ENCODE measurements at regions not wholly inside any gene's neighbourhood (a gene's known extent, or its start where the extent isn't known, plus 50 kb on each side); places are given as distances from the start of the nearest gene placed in this dataset.
"Not testable (repeated sequence)": the region's sequence is repeated elsewhere in the genome, so short reads cannot be mapped to it uniquely, and the experiment has no call there.

DNA sequence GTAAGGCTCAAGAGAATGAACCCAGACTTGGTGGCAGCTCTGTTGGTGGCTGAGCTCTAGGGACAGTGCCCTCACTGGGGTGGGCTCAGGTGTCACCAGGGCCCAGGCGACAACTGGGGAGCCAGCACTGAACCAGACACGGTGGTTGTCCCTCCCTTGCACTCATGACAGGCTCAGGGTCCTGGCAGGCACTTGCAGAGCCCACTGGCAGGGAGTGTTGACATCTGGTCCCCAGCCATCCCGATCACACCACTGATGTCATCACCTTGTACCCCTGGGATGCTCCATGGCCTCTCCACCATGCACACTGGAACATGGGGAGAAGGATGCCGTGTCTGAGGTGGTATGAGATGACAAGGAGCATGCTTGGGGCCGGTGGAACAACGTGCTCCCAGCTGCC is 138.6 kb downstream of the NPIPB11 start:
- H3K27ac ChIP-seq (ENCODE audit: insufficient read depth, low read length, poor library complexity, severe bottlenecking): not testable (repeated sequence)

DNA sequence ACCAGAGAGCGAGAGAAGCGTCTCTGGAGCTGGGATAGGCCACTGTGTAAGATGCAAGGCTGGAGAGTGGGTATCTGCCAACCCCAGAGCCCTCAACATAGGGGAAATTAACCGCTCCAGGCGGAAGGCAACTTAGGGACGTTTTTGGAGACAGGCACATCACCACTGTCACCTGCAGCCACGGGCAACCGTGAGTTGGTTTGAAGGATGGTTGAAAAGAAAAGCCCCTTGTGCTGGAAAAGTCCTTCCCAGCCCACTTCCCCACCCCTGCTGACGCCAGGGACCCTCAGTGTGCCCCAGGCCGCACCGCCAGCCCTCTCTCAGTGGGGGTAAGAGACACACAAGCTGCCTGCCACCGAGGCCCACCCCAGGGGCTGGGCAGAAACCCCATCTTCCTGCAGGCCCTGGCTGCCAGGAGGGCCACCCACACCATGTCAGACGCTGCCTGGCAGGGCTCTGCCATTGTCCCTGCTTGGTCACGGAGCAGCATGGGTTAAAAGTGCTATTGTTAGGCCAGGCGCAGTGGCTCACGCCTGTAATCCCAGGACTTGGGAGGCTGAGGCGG is 139.4 kb downstream of the NPIPB11 start:
- H3K27ac ChIP-seq (ENCODE audit: insufficient read depth, low read length, poor library complexity, severe bottlenecking); DNase-seq; H3K9me3 ChIP-seq (ENCODE audit: control insufficient read depth, low read length); H3K4me1 ChIP-seq (ENCODE audit: control insufficient read depth, insufficient read depth, low read length, poor library complexity, severe bottlenecking); H3K4me3 ChIP-seq (ENCODE audit: insufficient read depth, low read depth, low read length, poor library complexity, severe bottlenecking); H3K27me3 ChIP-seq (replicated peaks; ENCODE audit: control insufficient read depth, insufficient read depth, low read length, poor library complexity, severe bottlenecking); H3K36me3 ChIP-seq (ENCODE audit: control insufficient read depth, insufficient read depth, low read length): not testable (repeated sequence)

More for the DNA sequence above, 138.6 kb downstream of the NPIPB11 start:
- not testable (repeated sequence) for DNase-seq; H3K36me3 ChIP-seq (ENCODE audit: control insufficient read depth, insufficient read depth, low read length); H3K4me1 ChIP-seq (ENCODE audit: control insufficient read depth, insufficient read depth, low read length, poor library complexity, severe bottlenecking); H3K4me3 ChIP-seq (ENCODE audit: insufficient read depth, low read depth, low read length, poor library complexity, severe bottlenecking); H3K9me3 ChIP-seq (ENCODE audit: control insufficient read depth, low read length); H3K27me3 ChIP-seq (replicated peaks; ENCODE audit: control insufficient read depth, insufficient read depth, low read length, poor library complexity, severe bottlenecking)

DNA sequence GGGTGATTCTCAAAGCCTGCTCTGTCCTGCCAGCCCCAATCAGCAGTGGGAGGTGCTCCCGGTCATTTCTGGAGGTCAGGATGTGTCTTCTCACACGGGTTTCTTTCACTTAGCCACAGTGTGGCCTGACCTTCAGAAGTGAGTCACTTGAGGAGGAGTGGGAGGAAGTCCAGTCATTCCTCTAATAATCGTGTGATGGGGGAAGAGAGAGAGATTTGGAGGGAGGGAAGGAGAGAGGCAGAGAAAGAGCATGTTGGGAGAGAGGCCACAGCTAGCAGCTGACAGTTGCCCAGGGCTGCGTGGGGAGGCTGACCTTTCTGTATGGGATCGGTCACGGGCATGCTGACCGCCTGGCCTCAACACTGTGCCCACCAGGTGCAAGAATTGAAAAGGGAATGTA is 139.9 kb downstream of the NPIPB11 start:
- H3K27ac ChIP-seq (ENCODE audit: insufficient read depth, low read length, poor library complexity, severe bottlenecking); H3K9me3 ChIP-seq (ENCODE audit: control insufficient read depth, low read length); H3K27me3 ChIP-seq (replicated peaks; ENCODE audit: control insufficient read depth, insufficient read depth, low read length, poor library complexity, severe bottlenecking); H3K4me1 ChIP-seq (ENCODE audit: control insufficient read depth, insufficient read depth, low read length, poor library complexity, severe bottlenecking); H3K4me3 ChIP-seq (ENCODE audit: insufficient read depth, low read depth, low read length, poor library complexity, severe bottlenecking); H3K36me3 ChIP-seq (ENCODE audit: control insufficient read depth, insufficient read depth, low read length); DNase-seq: not testable (repeated sequence)

DNA sequence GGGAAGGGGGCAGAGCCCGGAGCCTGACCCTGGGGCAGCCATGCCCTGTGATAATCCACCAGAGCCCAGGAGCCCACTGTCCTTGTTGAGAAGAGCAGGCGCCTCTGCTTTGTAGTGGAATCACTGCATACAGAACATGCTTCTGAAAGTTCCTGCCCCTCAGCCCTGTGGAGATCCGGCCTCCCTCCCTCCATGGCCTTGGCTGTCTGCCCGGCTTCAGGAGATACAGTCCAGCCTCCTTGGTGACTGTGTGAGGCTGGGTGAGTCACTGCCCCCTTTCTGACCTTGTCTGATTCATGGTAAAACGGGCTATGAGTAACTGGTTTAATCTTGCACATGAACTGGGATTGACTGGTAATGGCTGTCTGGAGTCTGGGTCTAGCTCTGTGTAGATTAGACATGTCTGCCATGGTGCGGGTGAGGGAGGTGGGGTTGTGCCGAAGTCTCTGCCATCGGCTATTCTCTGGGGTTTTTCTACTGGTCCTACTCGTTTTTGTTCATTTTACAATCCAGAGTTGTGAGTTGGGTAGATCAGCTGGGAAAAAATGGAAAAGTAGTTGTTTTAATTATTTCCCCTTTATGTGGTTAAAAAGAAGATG is 141.2 kb downstream of the NPIPB11 start:
- not testable (repeated sequence) for H3K27ac ChIP-seq (ENCODE audit: insufficient read depth, low read length, poor library complexity, severe bottlenecking); H3K4me3 ChIP-seq (ENCODE audit: insufficient read depth, low read depth, low read length, poor library complexity, severe bottlenecking); DNase-seq; H3K9me3 ChIP-seq (ENCODE audit: control insufficient read depth, low read length); H3K4me1 ChIP-seq (ENCODE audit: control insufficient read depth, insufficient read depth, low read length, poor library complexity, severe bottlenecking); H3K27me3 ChIP-seq (replicated peaks; ENCODE audit: control insufficient read depth, insufficient read depth, low read length, poor library complexity, severe bottlenecking); H3K36me3 ChIP-seq (ENCODE audit: control insufficient read depth, insufficient read depth, low read length)

DNA sequence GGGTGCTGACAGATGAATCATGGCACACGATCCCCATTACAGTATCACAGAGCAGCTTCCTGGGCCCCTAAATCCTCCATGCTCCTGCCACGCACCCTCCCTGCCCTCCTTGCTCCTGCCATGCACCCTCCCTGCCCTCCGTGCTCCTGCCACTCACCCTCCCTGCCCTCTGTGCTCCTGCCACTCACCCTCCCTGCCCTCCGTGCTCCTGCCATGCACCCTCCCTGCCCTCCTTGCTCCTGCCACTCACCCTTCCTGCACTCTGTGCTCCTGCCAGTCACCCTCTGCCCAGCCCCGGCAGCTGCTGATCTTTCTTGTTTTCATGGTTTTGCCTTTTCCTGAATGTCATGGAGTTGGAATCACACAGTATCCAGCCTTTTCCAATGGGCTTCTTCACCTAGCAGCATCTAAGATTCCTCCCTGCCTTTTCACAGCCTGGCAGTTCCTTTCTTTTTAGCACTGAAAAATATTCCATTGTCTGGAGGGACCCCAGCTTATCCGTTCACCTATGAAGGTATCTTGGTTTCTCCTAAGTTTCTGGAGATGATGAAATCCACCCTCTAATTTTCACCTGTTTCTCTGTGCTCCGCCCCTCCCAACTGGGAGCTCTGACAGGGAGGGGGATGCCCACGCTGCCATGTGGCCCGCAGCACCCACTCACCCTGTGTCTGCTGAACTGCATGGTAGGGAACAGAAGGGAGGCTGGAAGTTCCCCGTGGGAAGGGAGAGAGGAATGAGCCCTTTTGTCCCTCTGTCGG is 142.3 kb downstream of the NPIPB11 start:
- DNase-seq; H3K4me3 ChIP-seq (ENCODE audit: insufficient read depth, low read depth, low read length, poor library complexity, severe bottlenecking): not testable (repeated sequence)

DNA sequence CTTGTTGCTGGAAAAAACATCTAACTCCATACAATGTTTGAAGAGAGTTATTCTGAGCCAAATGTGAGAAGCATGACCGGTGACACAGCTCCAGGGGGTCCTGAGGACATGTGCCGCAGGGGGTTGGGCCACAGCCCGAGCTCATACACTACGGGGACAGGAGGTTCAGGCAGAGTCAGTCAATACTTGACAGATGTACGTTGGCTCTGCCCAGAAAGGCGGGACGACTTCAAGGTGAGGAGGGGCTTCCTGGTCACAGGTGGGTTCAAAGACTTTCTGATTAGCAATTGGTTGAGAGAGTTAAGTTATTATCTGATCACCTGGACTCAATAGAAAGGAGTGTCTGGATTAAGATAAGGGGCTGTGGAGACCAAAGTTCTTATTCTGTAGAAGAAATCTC is 143.8 kb downstream of the NPIPB11 start:
- not testable (repeated sequence) for DNase-seq; H3K36me3 ChIP-seq (ENCODE audit: control insufficient read depth, insufficient read depth, low read length); H3K27ac ChIP-seq (ENCODE audit: insufficient read depth, low read length, poor library complexity, severe bottlenecking); H3K27me3 ChIP-seq (replicated peaks; ENCODE audit: control insufficient read depth, insufficient read depth, low read length, poor library complexity, severe bottlenecking); H3K9me3 ChIP-seq (ENCODE audit: control insufficient read depth, low read length); H3K4me3 ChIP-seq (ENCODE audit: insufficient read depth, low read depth, low read length, poor library complexity, severe bottlenecking); H3K4me1 ChIP-seq (ENCODE audit: control insufficient read depth, insufficient read depth, low read length, poor library complexity, severe bottlenecking)

More for the DNA sequence above, 142.3 kb downstream of the NPIPB11 start:
- H3K27me3 ChIP-seq (replicated peaks; ENCODE audit: control insufficient read depth, insufficient read depth, low read length, poor library complexity, severe bottlenecking); H3K27ac ChIP-seq (ENCODE audit: insufficient read depth, low read length, poor library complexity, severe bottlenecking); H3K9me3 ChIP-seq (ENCODE audit: control insufficient read depth, low read length); H3K4me1 ChIP-seq (ENCODE audit: control insufficient read depth, insufficient read depth, low read length, poor library complexity, severe bottlenecking); H3K36me3 ChIP-seq (ENCODE audit: control insufficient read depth, insufficient read depth, low read length): not testable (repeated sequence)

DNA sequence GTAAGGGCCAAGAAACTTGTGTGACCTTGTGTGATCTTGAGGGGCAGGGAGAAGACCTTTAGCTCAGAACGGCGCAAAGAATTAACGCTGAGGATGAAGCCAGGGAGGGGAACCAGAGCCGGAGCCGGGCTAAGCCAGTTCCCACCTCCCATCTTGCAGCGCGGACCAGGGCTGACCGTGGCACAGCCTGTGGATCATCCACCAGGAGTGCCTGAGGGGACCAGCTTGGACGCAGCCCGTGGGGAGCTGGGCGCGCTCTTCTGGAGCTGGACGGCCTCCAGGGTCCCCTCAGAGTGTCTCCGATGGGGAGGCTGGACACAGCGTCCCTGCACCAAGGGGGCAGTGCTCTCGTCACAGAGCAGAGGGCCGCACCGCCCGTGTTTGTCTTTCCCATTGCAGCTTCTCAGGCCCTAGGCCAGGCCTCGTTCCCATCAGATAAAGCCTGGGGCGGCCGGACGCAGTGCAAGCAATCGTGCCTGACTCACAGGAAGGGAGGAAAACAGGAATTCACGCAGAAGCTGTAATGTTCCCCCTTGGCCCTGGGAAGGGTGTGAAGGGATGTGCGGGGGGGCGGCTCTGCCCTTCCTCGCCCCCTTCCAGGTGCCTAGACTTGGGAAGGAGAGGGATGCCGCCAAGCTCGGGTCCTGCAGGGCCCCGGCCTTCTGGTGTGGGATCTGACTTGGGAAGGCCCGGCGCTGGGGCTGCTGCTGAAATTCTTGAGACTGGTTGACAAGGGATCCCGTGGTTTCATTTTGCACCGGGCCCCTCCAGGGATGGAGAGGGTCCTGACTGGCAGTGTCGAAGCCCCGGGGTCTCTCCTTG is 144.9 kb downstream of the NPIPB11 start:
- H3K4me1 ChIP-seq (ENCODE audit: control insufficient read depth, insufficient read depth, low read length, poor library complexity, severe bottlenecking); H3K27ac ChIP-seq (ENCODE audit: insufficient read depth, low read length, poor library complexity, severe bottlenecking); H3K27me3 ChIP-seq (replicated peaks; ENCODE audit: control insufficient read depth, insufficient read depth, low read length, poor library complexity, severe bottlenecking); DNase-seq; H3K4me3 ChIP-seq (ENCODE audit: insufficient read depth, low read depth, low read length, poor library complexity, severe bottlenecking); H3K36me3 ChIP-seq (ENCODE audit: control insufficient read depth, insufficient read depth, low read length); H3K9me3 ChIP-seq (ENCODE audit: control insufficient read depth, low read length): not testable (repeated sequence)

DNA sequence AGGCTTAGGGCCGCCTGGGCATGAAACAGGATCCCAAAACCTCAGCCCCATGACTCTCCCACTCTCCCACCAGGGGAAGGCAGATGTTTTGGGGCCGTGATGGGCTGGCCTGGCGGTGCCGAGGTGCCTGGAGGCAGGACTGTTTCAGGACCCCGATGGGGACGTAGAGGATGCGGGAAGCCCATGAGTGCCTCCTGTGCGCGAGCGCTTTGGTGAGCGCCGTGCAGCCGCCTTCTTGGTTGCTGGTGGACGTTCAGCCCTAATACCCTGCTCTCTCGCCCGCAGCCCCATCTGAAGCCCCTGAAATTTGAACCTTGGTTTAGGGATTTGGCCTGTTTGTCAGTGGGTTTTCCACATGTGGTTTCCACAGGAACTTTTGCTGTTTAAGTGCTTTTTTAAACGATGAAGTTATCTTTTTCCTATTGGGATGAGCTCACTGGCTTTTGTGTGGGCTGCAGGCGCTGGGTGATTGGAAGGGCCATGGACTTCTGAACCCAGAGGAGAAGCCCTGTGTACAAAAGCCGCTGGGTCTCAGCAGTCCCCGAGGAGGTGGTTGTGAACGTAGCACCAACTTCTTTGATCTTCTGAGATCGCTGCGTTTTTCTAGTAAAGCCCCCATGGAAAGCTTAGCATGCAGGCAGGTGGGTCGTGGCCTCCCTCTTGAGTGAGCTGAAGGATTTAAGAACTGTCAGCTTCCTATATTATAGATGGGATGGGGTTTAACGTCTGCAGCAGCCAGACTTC is 145.7 kb downstream of the NPIPB11 start:
- H3K36me3 ChIP-seq (ENCODE audit: control insufficient read depth, insufficient read depth, low read length); H3K4me3 ChIP-seq (ENCODE audit: insufficient read depth, low read depth, low read length, poor library complexity, severe bottlenecking); H3K9me3 ChIP-seq (ENCODE audit: control insufficient read depth, low read length); DNase-seq; H3K27me3 ChIP-seq (replicated peaks; ENCODE audit: control insufficient read depth, insufficient read depth, low read length, poor library complexity, severe bottlenecking); H3K4me1 ChIP-seq (ENCODE audit: control insufficient read depth, insufficient read depth, low read length, poor library complexity, severe bottlenecking); H3K27ac ChIP-seq (ENCODE audit: insufficient read depth, low read length, poor library complexity, severe bottlenecking): not testable (repeated sequence)

DNA sequence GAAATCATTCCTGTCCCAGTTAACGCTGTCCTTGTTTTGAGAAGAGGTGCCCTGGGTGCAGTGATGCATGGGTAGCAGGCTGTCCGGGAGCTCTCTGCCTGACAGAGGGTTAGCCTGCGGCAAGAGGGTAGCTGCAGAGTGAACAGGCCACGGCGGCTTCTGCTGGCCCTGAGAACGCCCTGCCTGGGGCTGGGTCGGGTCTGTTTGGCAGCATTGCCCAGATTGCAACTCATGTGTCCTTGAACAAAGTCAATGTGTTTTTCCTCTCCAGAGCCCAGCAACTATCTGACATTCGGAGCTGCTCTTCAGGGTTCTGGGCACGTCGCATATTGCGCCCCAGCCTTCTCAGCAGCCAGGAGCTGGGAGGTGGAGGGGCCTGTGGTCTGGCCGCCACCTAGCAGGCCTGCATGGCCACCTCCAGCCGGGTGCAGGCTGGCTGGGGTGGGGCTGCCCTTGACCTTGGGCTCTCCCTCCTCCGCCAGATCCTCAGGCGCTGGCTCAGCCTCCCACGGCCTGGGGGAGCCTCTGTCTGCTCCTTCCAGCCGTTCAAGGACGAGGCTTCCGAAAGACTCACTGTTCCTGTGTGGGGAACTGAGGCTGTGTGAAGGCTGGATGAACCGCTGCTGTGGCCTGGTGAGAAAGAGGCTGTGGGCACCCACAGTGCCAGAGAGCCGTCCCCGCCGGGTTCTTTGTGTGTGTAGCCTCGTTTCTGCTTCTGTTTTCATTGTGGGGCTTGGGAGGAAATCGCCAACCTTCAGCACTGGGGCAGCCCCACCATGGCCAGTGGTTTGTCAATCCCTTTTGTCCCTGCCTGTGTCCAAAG is 146.7 kb downstream of the NPIPB11 start:
- H3K36me3 ChIP-seq (ENCODE audit: control insufficient read depth, insufficient read depth, low read length); H3K27me3 ChIP-seq (replicated peaks; ENCODE audit: control insufficient read depth, insufficient read depth, low read length, poor library complexity, severe bottlenecking); H3K4me1 ChIP-seq (ENCODE audit: control insufficient read depth, insufficient read depth, low read length, poor library complexity, severe bottlenecking); DNase-seq; H3K4me3 ChIP-seq (ENCODE audit: insufficient read depth, low read depth, low read length, poor library complexity, severe bottlenecking); H3K27ac ChIP-seq (ENCODE audit: insufficient read depth, low read length, poor library complexity, severe bottlenecking); H3K9me3 ChIP-seq (ENCODE audit: control insufficient read depth, low read length): not testable (repeated sequence)
